GM12874 (cell line): ENCODE measurements at regions not wholly inside any gene's neighbourhood (a gene's known extent, or its start where the extent isn't known, plus 50 kb on each side); places are given as distances from the start of the nearest gene placed in this dataset.

ENCODE experiments used
- TF ChIP-seq, protein P1 (sequence below): IDR thresholded peaks from 2 replicates; pipeline ENCODE4 v1.5.1; 2011; ENCODE audit warnings: low read depth, mild to moderate bottlenecking, control low read depth, low read length, moderate library complexity; ENCODE audit not compliant: insufficient read depth

DNA sequence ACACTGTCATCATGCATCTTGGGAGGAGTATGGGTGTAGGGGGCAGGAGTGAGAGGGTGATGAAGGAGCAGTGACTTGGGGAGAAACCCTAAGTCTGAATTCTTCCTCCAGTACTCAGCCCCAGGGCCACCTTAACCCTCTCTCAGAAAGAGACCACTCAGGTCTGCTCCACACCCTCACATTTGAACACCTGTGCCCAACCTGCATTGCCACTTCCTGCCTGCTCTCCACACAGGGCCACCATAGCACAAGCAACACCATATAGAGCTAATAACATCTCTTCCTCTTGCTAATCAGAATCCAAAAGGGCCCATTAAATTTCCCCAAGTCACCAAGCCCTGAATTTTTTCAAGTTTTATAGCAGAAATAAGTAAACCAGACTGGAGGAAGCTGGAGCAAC lies 278.7 kb downstream of the KDM5D start:
- TF ChIP-seq, protein P1, sequence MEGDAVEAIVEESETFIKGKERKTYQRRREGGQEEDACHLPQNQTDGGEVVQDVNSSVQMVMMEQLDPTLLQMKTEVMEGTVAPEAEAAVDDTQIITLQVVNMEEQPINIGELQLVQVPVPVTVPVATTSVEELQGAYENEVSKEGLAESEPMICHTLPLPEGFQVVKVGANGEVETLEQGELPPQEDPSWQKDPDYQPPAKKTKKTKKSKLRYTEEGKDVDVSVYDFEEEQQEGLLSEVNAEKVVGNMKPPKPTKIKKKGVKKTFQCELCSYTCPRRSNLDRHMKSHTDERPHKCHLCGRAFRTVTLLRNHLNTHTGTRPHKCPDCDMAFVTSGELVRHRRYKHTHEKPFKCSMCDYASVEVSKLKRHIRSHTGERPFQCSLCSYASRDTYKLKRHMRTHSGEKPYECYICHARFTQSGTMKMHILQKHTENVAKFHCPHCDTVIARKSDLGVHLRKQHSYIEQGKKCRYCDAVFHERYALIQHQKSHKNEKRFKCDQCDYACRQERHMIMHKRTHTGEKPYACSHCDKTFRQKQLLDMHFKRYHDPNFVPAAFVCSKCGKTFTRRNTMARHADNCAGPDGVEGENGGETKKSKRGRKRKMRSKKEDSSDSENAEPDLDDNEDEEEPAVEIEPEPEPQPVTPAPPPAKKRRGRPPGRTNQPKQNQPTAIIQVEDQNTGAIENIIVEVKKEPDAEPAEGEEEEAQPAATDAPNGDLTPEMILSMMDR = no peak

DNA sequence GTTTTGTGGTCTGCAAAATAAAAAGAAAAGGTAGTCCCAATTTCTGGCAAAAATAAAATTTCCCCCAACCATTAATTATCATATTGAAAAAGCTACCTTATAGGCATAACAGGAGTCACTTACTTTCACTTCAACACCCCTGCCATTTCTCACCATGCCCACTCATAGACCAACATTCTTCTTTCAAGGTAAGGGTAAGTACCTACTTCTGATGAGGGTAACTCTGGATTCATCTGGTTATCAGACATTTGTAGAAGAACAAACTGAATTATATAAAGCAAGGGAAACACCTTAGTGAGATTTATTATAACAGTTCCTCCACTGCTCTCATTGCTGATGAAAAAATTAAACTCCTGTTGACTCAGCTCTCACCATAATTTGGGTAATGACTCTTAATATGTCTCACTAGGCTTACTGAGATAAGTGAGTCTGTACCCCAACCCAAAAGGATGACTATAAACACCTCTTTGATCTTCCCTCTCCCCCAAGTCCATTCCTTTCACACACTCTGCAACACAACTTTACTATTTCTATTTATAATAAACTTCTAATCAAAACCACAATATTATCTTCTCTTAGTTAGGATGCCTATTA lies 287.6 kb downstream of the KDM5D start:
- TF ChIP-seq, protein P1 = no peak

DNA sequence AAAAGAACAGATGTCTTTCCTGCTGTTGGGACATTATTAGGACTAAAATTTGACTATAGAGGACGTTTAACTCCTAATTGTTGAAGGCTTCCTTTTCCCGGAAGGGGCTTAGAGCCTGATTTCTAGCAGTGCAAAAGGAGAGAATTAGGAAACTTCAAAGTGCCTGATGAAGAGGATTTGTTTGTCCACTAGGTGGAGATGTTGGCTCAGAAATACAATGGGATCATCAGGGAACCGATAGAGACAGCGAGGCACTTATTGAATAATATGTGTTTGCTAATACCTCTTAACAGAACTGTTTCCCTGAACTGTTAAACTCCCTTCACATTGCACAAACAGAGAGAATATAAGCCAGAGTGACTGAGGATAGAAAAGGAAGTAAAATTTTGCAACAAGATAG lies 311.5 kb downstream of the KDM5D start:
- TF ChIP-seq, protein P1 = peak; percentile 26; the same call in 1 of the 2 replicates

DNA sequence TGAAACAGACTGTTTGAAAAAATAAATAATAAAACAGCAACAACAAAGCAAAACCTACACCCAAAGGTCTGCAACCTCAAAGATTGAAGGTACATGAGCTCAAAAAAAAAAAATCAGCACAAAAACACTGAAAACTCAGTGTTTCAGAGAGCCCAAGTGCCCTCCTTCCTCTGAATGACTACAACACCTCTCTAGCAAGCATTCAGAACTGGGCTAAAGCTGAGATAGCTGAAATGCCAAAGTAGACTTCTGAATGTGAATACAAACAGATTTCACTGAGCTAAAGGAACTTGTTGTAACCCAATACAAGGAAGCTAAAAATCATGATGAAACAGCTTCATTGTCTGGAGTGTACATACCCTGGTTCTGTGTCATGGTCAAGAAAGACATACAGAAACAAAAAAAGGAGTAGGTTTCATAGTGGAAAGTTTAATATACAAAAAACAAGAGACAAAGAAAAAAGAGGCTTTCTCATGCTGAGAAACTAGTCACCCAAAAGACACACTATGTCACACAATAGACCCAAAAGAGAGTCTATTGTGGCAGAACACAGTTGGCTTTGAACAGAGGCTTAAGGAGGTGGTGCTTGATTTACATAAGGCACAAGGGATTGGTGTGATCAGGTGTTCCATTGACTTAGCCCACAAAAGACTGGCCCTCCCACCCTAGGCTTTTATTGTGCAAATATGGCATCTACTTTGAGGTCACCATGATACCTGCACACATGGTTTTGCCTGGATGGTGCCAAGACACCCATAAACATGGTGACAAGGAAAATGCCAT lies 316.6 kb downstream of the KDM5D start:
- TF ChIP-seq, protein P1 = no peak

DNA sequence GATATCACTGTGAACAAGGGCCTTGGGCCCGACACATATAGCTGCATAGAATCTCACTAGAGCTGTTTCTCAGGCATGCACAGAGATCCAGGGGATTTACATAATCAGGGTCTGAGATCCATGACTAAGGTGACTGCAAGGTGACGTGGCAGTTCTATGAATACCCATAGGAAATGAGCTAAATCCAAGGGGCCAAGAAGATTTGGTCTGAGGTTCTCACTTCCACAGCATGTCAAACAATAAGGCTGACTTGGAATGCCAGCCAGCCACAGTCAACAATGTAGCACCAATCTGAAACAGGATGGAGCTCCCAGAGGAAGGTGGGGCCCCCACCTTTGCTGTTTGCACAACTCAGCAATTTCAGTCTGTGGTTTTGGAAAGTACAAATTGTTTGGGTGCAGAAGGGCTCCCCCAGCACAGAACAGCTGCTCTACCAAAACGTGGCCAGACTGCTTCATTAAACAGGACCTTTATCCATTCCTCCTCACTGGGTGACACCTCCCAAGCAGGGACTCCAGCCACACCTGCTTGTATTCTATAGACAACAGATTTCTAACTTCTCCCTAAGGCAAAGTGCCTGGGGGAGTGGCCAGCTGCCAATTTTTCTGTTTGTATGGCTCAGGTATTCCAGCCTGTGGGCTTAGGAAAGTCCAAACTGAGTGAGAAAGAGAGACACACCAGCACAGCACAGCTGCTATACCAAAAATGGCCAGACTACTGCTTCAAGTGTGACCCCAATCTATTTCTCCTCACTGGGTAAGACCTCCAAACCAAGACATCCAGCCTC lies 333.4 kb downstream of the KDM5D start:
- TF ChIP-seq, protein P1 = no peak

DNA sequence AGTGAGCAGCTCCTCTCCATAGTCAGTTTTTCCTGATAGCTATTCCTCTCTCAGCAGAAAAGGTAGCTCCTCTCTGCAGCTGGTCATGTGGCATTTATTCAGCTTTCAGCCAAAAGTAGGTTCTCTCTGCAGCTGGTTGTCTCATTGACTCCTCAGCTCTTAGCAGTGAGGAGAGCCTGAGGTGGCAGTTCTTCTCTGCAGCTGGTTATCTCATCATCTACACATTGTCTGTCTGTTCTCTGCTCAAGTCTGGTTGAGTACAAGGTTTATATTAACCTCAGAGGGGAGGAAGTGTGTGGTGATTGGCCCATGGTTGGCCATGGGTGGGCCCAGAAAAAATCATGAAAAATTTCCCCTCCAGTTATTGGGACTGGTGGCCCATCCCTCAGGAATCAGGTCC lies 338.3 kb downstream of the KDM5D start:
- TF ChIP-seq, protein P1 = no peak

DNA sequence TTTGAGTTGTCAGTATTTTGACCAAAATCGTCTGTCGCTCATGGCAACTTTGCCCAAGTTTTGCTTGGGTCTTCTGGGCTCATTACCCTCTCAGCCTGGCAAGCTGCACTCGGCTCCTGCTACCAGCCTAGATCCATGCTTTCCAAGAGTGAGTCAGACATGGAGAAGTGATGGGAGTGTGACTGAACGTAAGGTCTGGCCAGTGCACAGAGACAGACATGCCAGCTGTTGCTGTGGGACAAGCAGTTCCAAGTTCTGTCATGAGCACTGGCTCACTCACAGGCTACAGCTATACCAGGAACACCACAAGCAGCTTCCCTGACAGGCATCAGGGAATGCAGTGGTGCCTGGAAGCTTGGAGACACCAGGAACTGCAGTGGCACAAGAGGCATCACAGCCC lies 338.9 kb downstream of the KDM5D start:
- TF ChIP-seq, protein P1 = no peak
